ENCODE measurements at regions not wholly inside any gene's neighbourhood (a gene's known extent, or its start where the extent isn't known, plus 50 kb on each side); places are given as distances from the start of the nearest gene placed in this dataset.

DNA sequence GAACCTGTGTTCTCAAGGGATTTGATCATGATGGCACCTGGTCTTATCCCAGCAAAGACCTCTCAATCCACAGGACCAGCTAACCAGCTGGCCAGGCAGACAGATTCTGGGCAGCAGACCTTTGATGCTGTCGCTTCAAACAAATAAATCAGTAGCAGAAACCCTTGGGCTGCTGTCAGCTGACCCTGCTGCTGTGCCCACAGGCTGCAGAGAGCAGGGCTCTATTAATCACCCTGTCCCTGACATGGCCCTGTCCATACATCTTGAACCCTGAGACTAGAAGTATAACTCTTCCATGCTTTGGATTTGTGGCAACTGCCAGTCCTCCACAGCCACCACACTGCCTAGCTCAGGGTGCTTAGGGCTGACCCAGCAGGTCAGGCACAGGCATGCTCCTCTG lies 244.1 kb upstream of the PODXL start:
- TF ChIP-seq, protein P1, sequence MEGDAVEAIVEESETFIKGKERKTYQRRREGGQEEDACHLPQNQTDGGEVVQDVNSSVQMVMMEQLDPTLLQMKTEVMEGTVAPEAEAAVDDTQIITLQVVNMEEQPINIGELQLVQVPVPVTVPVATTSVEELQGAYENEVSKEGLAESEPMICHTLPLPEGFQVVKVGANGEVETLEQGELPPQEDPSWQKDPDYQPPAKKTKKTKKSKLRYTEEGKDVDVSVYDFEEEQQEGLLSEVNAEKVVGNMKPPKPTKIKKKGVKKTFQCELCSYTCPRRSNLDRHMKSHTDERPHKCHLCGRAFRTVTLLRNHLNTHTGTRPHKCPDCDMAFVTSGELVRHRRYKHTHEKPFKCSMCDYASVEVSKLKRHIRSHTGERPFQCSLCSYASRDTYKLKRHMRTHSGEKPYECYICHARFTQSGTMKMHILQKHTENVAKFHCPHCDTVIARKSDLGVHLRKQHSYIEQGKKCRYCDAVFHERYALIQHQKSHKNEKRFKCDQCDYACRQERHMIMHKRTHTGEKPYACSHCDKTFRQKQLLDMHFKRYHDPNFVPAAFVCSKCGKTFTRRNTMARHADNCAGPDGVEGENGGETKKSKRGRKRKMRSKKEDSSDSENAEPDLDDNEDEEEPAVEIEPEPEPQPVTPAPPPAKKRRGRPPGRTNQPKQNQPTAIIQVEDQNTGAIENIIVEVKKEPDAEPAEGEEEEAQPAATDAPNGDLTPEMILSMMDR (conservative IDR thresholded peaks at IDR 0.05; ENCODE audit: low read length) = no peak
- no peak for TF ChIP-seq EZH2phosphoT487 (IDR thresholded peaks at IDR 0.05; ENCODE audit: borderline replicate concordance)
